ENCODE measurements at regions not wholly inside any gene's neighbourhood (a gene's known extent, or its start where the extent isn't known, plus 50 kb on each side); places are given as distances from the start of the nearest gene placed in this dataset.

DNA sequence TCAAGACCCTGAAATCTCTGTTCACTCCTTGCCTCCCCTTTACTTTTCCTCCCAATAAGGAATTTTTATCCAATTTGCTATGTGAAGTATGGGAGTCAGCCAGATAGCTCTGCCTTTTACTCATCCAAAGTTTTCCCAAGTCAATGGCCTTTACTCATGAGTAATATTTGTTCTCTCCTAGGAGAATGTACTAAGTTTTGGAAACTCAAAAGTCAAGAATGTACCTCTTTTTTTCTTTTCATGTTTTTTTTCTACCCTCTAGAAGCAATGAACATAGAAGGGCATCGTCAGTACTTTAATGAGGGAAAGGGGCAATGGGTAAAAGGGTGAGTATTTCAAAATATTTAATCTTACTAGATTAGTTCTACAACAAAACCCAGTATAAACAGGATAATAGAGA lies 140.2 kb upstream of the SGCD start:
- Histone ChIP-seq H3K27me3 (replicated peaks in 1 of 7) (no peaks in the 10 kb centered on the region), H3K4me3 (no peak overlapping the region), H3K4me1 (peaks cover 0 to 4% (median 0%) of the 10 kb centered on the region in 6 donors), H3K27ac (no peak overlapping the region), H3K36me3 (no peaks in the 10 kb centered on the region), H3K9me3 (no peaks in the 10 kb centered on the region)
- DNase-seq: no peak
- WGBS, 5 donors: 50 to 70% (median 64%) methylated on average over 1 of the region's 1 CpG
- intact Hi-C loops (cut with DNase I; ENCODE audit: low total_unique reads): no loop called here
- TF ChIP-seq POLR2AphosphoS5 (IDR thresholded peaks at IDR 0.05): no peak
- no peak for TF ChIP-seq CTCF (IDR thresholded peaks at IDR 0.05 in 8 of 11, conservative IDR thresholded peaks at IDR 0.05 in 3 of 11)
- no peak for TF ChIP-seq POLR2A (IDR thresholded peaks at IDR 0.05)

DNA sequence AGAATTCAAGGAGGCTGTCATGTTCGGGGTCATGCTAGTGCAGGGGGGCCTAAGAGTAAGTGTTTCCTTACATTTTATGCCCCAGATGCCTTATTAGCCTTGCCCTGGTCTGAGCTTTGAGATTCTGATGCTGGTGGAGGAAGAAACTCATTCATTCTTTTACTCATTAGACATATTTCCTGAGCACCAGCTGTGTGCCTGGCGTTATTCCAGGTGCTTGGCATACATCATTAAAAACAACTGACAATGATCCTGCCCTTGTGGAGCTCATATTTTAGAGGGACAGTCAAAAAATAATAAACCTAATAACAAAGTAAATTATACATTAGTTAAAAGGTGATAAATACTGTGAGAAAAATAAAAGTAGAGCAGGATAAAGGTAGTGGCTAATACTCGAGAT lies 138.9 kb upstream of the SGCD start:
- DNase-seq: no peak

GRCh38 chr5:156189628-156190027 lies 137.3 kb upstream of the SGCD start:
- TF ChIP-seq POLR2A (IDR thresholded peaks at IDR 0.05) (no peak), POLR2AphosphoS5 (IDR thresholded peaks at IDR 0.05) (no peak), CTCF (IDR thresholded peaks at IDR 0.05 in 8 of 11, conservative IDR thresholded peaks at IDR 0.05 in 3 of 11) (no peak)
- WGBS, 5 donors: 78 to 92% (median 84%) methylated on average over 4 of the region's 4 CpGs
- H3K9me3 ChIP-seq: no peaks in the 10 kb centered on the region
- peaks cover 0 to 4% (median 0%) of the 10 kb centered on the region in 6 donors for H3K4me1 ChIP-seq
- no peaks in the 10 kb centered on the region for H3K36me3 ChIP-seq
- peak overlapping the region in 2 of 8 donors; percentile 15 to 31 for H3K27ac ChIP-seq
- no peak for DNase-seq
- no peak overlapping the region for H3K4me3 ChIP-seq
- no peaks in the 10 kb centered on the region for H3K27me3 ChIP-seq (replicated peaks in 1 of 7)
- intact Hi-C loops (cut with DNase I; ENCODE audit: low total_unique reads): no loop called here

More for the DNA sequence above, 138.9 kb upstream of the SGCD start:
- Histone ChIP-seq H3K9me3 (no peaks in the 10 kb centered on the region), H3K27ac (peak overlapping the region in 2 of 8 donors; percentile 4 to 44), H3K36me3 (no peaks in the 10 kb centered on the region), H3K4me1 (peaks cover 0 to 4% (median 0%) of the 10 kb centered on the region in 6 donors), H3K4me3 (no peak overlapping the region), H3K27me3 (replicated peaks in 1 of 7) (no peaks in the 10 kb centered on the region)
- 35 to 63% (median 47%) methylated on average over 3 of the region's 3 CpGs for WGBS, 5 donors
- intact Hi-C loops (cut with DNase I; ENCODE audit: low total_unique reads): no loop called here
- no peak for TF ChIP-seq POLR2A (IDR thresholded peaks at IDR 0.05)
- no peak for TF ChIP-seq POLR2AphosphoS5 (IDR thresholded peaks at IDR 0.05)
- no peak for TF ChIP-seq CTCF (IDR thresholded peaks at IDR 0.05 in 8 of 11, conservative IDR thresholded peaks at IDR 0.05 in 3 of 11)

DNA sequence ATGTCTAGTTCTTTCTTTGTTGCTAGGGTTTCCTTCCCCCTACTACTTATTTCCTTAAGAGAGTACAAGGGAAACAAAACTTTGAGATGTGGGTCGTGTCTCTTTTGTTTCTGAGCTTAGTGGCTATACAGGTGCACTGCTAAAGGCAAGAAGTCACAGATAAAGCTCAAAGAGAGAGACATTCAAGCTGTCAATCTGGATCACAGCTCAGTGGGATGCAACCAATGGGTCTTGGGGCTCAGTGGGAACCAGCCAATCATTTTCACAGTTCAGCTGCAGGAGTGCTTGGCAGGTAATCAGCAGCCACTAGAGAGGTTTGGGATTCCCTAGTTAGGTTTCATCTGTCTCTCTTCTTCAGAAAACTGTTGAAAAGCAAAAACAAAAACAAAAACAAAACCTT lies 135.4 kb upstream of the SGCD start:
- Histone ChIP-seq H3K4me1 (peaks cover 0 to 4% (median 0%) of the 10 kb centered on the region in 6 donors), H3K27me3 (replicated peaks in 1 of 7) (no peaks in the 10 kb centered on the region), H3K27ac (no peak overlapping the region), H3K4me3 (no peak overlapping the region), H3K9me3 (no peaks in the 10 kb centered on the region), H3K36me3 (no peaks in the 10 kb centered on the region)
- intact Hi-C loops (cut with DNase I; ENCODE audit: low total_unique reads): no loop called here
- TF ChIP-seq CTCF (IDR thresholded peaks at IDR 0.05 in 8 of 11, conservative IDR thresholded peaks at IDR 0.05 in 3 of 11) (no peak), POLR2A (IDR thresholded peaks at IDR 0.05) (no peak), POLR2AphosphoS5 (IDR thresholded peaks at IDR 0.05) (no peak)
- DNase-seq: no peak
- 34 to 55% (median 46%) methylated on average over 1 of the region's 1 CpG for WGBS, 5 donors

All from spleen (tissue), 11 donors.